SJSA1 (cell line): ENCODE measurements at regions not wholly inside any gene's neighbourhood (a gene's known extent, or its start where the extent isn't known, plus 50 kb on each side); places are given as distances from the start of the nearest gene placed in this dataset.

Experiments
- DNase-seq, 2 experiments: peaks; one replicate each; pipeline ENCODE4 v3.0.0-alpha.2; 2015 to 2020; ENCODE audit warnings: low spot score in 2 of 2, low read depth in 1 of 2
- H3K27ac ChIP-seq: fragments of 250-450 bp; sonication (Bioruptor Pico); 2 replicates; pipeline ENCODE4 v1.5.1; 2020; ENCODE audit warnings: mild to moderate bottlenecking, moderate library complexity
- H3K27me3 ChIP-seq: fragments of 250-450 bp; sonication (Bioruptor Pico); replicated peaks from 2 replicates; pipeline ENCODE4 v1.5.1; 2020; ENCODE audit warnings: mild to moderate bottlenecking, moderate library complexity
- H3K36me3 ChIP-seq: fragments of 250-450 bp; sonication (Bioruptor Pico); 2 replicates; pipeline ENCODE4 v1.5.1; 2020; ENCODE audit warnings: mild to moderate bottlenecking
- H3K4me1 ChIP-seq: fragments of 250-450 bp; sonication (Bioruptor Pico); replicated peaks from 2 replicates; pipeline ENCODE4 v1.6.1; 2021; ENCODE audit warnings: mild to moderate bottlenecking
- H3K4me3 ChIP-seq: fragments of 250-450 bp; sonication (Bioruptor Pico); 2 replicates; pipeline ENCODE4 v1.5.1; 2020; ENCODE audit warnings: mild to moderate bottlenecking
- H3K9me3 ChIP-seq: fragments of 250-450 bp; sonication (Bioruptor Pico); replicated peaks from 2 replicates; pipeline ENCODE4 v1.5.1; 2020; ENCODE audit warnings: mild to moderate bottlenecking

GRCh38 chr14:97027256-97027999 lies 230.2 kb downstream of the VRK1 start:
- Histone ChIP-seq H3K4me3 (no peak overlapping the region), H3K9me3 (no peaks in the 10 kb centered on the region), H3K4me1 (no peaks in the 10 kb centered on the region), H3K27ac (no peak overlapping the region), H3K27me3 (no peaks in the 10 kb centered on the region), H3K36me3 (no peaks in the 10 kb centered on the region)
- DNase-seq = no peak

- Histone ChIP-seq H3K4me1 (no peaks in the 10 kb centered on the region), H3K9me3 (no peaks in the 10 kb centered on the region), H3K27ac (no peak overlapping the region), H3K27me3 (no peaks in the 10 kb centered on the region), H3K36me3 (no peaks in the 10 kb centered on the region), H3K4me3 (no peak overlapping the region)
- no peak for DNase-seq
These were observed 231.2 kb downstream of the VRK1 start for GRCh38 chr14:97028382-97028781.

- no peaks in the 10 kb centered on the region for H3K4me1 ChIP-seq
- no peaks in the 10 kb centered on the region for H3K36me3 ChIP-seq
- no peak overlapping the region for H3K4me3 ChIP-seq
- no peaks in the 10 kb centered on the region for H3K9me3 ChIP-seq
- DNase-seq = no peak
- H3K27ac ChIP-seq = no peak overlapping the region
- H3K27me3 ChIP-seq = no peaks in the 10 kb centered on the region
These were observed 232.6 kb downstream of the VRK1 start for GRCh38 chr14:97029800-97030199.

- H3K4me1 ChIP-seq = no peaks in the 10 kb centered on the region
- H3K4me3 ChIP-seq = no peak overlapping the region
- no peak overlapping the region for H3K27ac ChIP-seq
- no peaks in the 10 kb centered on the region for H3K27me3 ChIP-seq
- DNase-seq = no peak
- H3K36me3 ChIP-seq = no peaks in the 10 kb centered on the region
- H3K9me3 ChIP-seq = no peaks in the 10 kb centered on the region
These were observed 234.3 kb downstream of the VRK1 start for GRCh38 chr14:97031530-97031929.

- no peak overlapping the region for H3K27ac ChIP-seq
- DNase-seq = no peak
- no peaks in the 10 kb centered on the region for H3K4me1 ChIP-seq
- H3K9me3 ChIP-seq = no peaks in the 10 kb centered on the region
- no peak overlapping the region for H3K4me3 ChIP-seq
- no peaks in the 10 kb centered on the region for H3K27me3 ChIP-seq
- H3K36me3 ChIP-seq = no peaks in the 10 kb centered on the region
These were observed 236.4 kb downstream of the VRK1 start for GRCh38 chr14:97033556-97034081.

GRCh38 chr14:97036086-97036852 lies 239.1 kb downstream of the VRK1 start:
- no peak for DNase-seq
- Histone ChIP-seq H3K27me3 (no peaks in the 10 kb centered on the region), H3K9me3 (no peaks in the 10 kb centered on the region), H3K4me3 (no peak overlapping the region), H3K27ac (no peak overlapping the region), H3K36me3 (no peaks in the 10 kb centered on the region), H3K4me1 (no peaks in the 10 kb centered on the region)

GRCh38 chr14:97039717-97040363 lies 242.7 kb downstream of the VRK1 start:
- Histone ChIP-seq H3K9me3 (no peaks in the 10 kb centered on the region), H3K4me3 (no peak overlapping the region), H3K27me3 (no peaks in the 10 kb centered on the region), H3K4me1 (no peaks in the 10 kb centered on the region), H3K36me3 (no peaks in the 10 kb centered on the region), H3K27ac (no peak overlapping the region)
- DNase-seq = no peak

GRCh38 chr14:97046967-97047366 lies 249.8 kb downstream of the VRK1 start:
- Histone ChIP-seq H3K27me3 (no peaks in the 10 kb centered on the region), H3K9me3 (no peaks in the 10 kb centered on the region), H3K36me3 (no peaks in the 10 kb centered on the region), H3K4me3 (no peak overlapping the region), H3K4me1 (no peaks in the 10 kb centered on the region), H3K27ac (no peak overlapping the region)
- DNase-seq = no peak

- Histone ChIP-seq H3K36me3 (no peaks in the 10 kb centered on the region), H3K9me3 (no peaks in the 10 kb centered on the region), H3K27ac (no peak overlapping the region), H3K4me1 (no peaks in the 10 kb centered on the region), H3K4me3 (no peak overlapping the region), H3K27me3 (no peaks in the 10 kb centered on the region)
- DNase-seq = no peak
These were observed 254.8 kb downstream of the VRK1 start for GRCh38 chr14:97052001-97052400.

GRCh38 chr14:97053941-97054340 lies 256.8 kb downstream of the VRK1 start:
- no peaks in the 10 kb centered on the region for H3K36me3 ChIP-seq
- H3K4me1 ChIP-seq = no peaks in the 10 kb centered on the region
- H3K9me3 ChIP-seq = no peaks in the 10 kb centered on the region
- no peaks in the 10 kb centered on the region for H3K27me3 ChIP-seq
- no peak overlapping the region for H3K27ac ChIP-seq
- no peak for DNase-seq
- no peak overlapping the region for H3K4me3 ChIP-seq

- Histone ChIP-seq H3K27me3 (no peaks in the 10 kb centered on the region), H3K4me3 (no peak overlapping the region), H3K27ac (no peak overlapping the region), H3K36me3 (no peaks in the 10 kb centered on the region), H3K9me3 (no peaks in the 10 kb centered on the region), H3K4me1 (no peaks in the 10 kb centered on the region)
- DNase-seq = no peak
These were observed 258.2 kb downstream of the VRK1 start for GRCh38 chr14:97055355-97055754.

GRCh38 chr14:97056086-97056485 lies 258.9 kb downstream of the VRK1 start:
- Histone ChIP-seq H3K27ac (no peak overlapping the region), H3K36me3 (no peaks in the 10 kb centered on the region), H3K27me3 (no peaks in the 10 kb centered on the region), H3K4me1 (no peaks in the 10 kb centered on the region), H3K4me3 (no peak overlapping the region), H3K9me3 (no peaks in the 10 kb centered on the region)
- DNase-seq = no peak

- H3K4me1 ChIP-seq = no peaks in the 10 kb centered on the region
- no peaks in the 10 kb centered on the region for H3K9me3 ChIP-seq
- no peaks in the 10 kb centered on the region for H3K36me3 ChIP-seq
- no peaks in the 10 kb centered on the region for H3K27me3 ChIP-seq
- no peak overlapping the region for H3K27ac ChIP-seq
- no peak overlapping the region for H3K4me3 ChIP-seq
- no peak for DNase-seq
These were observed 260.3 kb downstream of the VRK1 start for GRCh38 chr14:97057238-97058073.
